T-cell (primary cell): ENCODE measurements at regions not wholly inside any gene's neighbourhood (a gene's known extent, or its start where the extent isn't known, plus 50 kb on each side); places are given as distances from the start of the nearest gene placed in this dataset.

Source experiments
- ATAC-seq, 4 experiments: fragments of 200-7000 bp in 3 of 4; fragments of 150-1000 bp in 1 of 4; cut with Tn5 transposase; replicated peaks in 1 of 4; 1 replicate in 3 of 4; 2 replicates in 1 of 4; pipeline ENCODE4 v1.10.0; 2021; ENCODE audit warnings: moderate library complexity in 3 of 4, mild to moderate bottlenecking in 2 of 4, moderate number of reproducible peaks in 1 of 4
- CTCF ChIA-PET, 2 donors: fragments of 300-600 bp; sonication (Branson Sonifier 250); formaldehyde crosslinking; loops; one replicate each; lab custom pipeline; 2022; ENCODE audit warnings: antibody characterized with exemption in 2 of 2; lab: Charles Lee
- POLR2A ChIA-PET, 2 donors: fragments of 300-600 bp; sonication (Branson Sonifier 250); formaldehyde crosslinking; loops; one replicate each; lab custom pipeline; 2022; ENCODE audit warnings: antibody characterized with exemption in 2 of 2; lab: Charles Lee
- DNase-seq, 35 experiments: peaks; one replicate each; pipeline versions ENCODE4 v3.0.0 to v3.0.0-alpha.2; 2013 to 2023
- H3K27ac ChIP-seq: one replicate; pipeline ENCODE4 v1.5.1; 2013; ENCODE audit warnings: low read length
- H3K27me3 ChIP-seq, 2 experiments: replicated peaks in 1 of 2; 1 replicate in 1 of 2; 2 replicates in 1 of 2; pipeline versions ENCODE4 v1.6.1 to v1.7.0; 2013; ENCODE audit warnings: low read length in 1 of 2, mixed read lengths in 1 of 2; ENCODE audit not compliant: control insufficient read depth in 2 of 2, insufficient read depth in 2 of 2; ENCODE audit errors: extremely low read depth in 1 of 2
- H3K36me3 ChIP-seq, 2 donors: 1 replicate in 1 of 2; 2 replicates in 1 of 2; pipeline versions ENCODE4 v1.6.1 to v1.7.0; 2013; ENCODE audit warnings: low read length in 1 of 2; ENCODE audit not compliant: control insufficient read depth in 2 of 2, insufficient read depth in 1 of 2; ENCODE audit errors: extremely low read depth in 1 of 2
- H3K4me1 ChIP-seq, 2 experiments: 1 replicate in 1 of 2; 2 replicates in 1 of 2; pipeline versions ENCODE4 v1.6.1 to v1.7.0; 2013; ENCODE audit warnings: low read length in 2 of 2, mixed read lengths in 1 of 2; ENCODE audit not compliant: insufficient read depth in 2 of 2, control insufficient read depth in 1 of 2; ENCODE audit errors: extremely low read depth in 1 of 2
- H3K4me3 ChIP-seq, 2 donors: 1 replicate in 1 of 2; 2 replicates in 1 of 2; pipeline versions ENCODE4 v1.5.1 to v1.7.0; 2013; ENCODE audit warnings: mild to moderate bottlenecking in 2 of 2, low read length in 1 of 2, moderate library complexity in 1 of 2; ENCODE audit not compliant: control insufficient read depth in 1 of 2; ENCODE audit errors: extremely low read depth in 1 of 2
- H3K9me3 ChIP-seq: 2 replicates; pipeline ENCODE4 v1.7.0; 2013
- H3K27ac Mint-ChIP-seq, 2 donors: one replicate each; pipeline ENCODE4 v1.8.0; 2020 to 2021; ENCODE audit warnings: mild to moderate bottlenecking in 2 of 2, mixed read lengths in 2 of 2
- H3K27me3 Mint-ChIP-seq, 2 donors: one replicate each; pipeline ENCODE4 v1.8.0; 2021 to 2022; ENCODE audit warnings: mixed read lengths in 2 of 2
- H3K36me3 Mint-ChIP-seq: one replicate; pipeline ENCODE4 v1.8.0; 2021; ENCODE audit warnings: mixed read lengths
- H3K4me1 Mint-ChIP-seq, 3 donors: one replicate each; pipeline ENCODE4 v1.8.0; 2020 to 2022; ENCODE audit warnings: mixed read lengths in 3 of 3, mild to moderate bottlenecking in 1 of 3
- H3K4me3 Mint-ChIP-seq, 3 donors: one replicate each; pipeline ENCODE4 v1.8.0; 2020 to 2022; ENCODE audit warnings: mild to moderate bottlenecking in 3 of 3, mixed read lengths in 3 of 3, moderate library complexity in 3 of 3
- H3K9me3 Mint-ChIP-seq, 3 donors: one replicate each; pipeline ENCODE4 v1.8.0; 2020 to 2022; ENCODE audit warnings: mixed read lengths in 3 of 3
- WGBS: methylation state at CpG from one replicate; pipeline ENCODE4 v1.1.5; 2013; ENCODE audit warnings: missing lambda C conversion rate; ENCODE audit not compliant: insufficient coverage; 5-methylcytosine and 5-hydroxymethylcytosine counted together

DNA sequence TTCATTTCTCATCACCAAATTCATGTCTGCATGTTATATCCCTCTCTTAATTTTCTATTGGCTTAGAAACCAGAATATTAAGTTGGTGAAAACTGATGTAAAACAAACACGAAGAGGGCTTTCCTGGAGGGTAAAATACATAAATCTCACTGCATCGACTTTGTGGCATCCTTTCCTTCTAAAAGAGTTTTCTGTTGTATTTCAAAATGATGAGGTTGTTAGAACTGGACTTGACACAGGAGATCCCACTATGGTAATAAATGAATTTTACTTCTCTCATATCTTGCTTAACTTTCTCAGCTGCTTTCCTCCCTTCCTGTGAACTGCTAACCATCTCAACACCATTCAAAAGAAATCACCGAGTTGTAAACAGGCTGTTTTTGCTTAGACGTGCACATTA, 162.0 kb upstream of the TRPC7 start:
- H3K36me3 Mint-ChIP-seq, result no peaks in the 10 kb centered on the region
- WGBS, result 83% methylated on average over 1 of the region's 4 CpGs
- CTCF ChIA-PET, result no interaction called here

DNA sequence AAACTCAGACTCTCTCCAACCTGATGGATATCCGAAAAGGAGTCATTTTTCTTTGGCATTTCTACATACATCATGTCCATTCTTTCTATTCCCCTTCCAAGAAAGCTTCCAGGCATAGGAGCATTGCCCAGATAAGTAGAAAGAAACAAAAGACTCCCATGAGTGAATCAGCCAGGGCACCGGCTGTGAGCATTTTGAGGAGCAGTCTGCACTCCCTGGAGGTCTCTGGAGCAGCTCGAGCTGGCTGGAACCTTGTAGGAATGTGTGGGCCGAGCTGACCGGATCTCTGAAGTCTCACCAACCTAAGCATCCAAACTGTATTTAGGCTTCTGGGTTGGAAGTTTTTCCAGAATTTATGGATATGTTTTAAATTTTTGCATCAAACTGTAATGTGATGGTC, 161.4 kb upstream of the TRPC7 start:
- Histone ChIP-seq H3K9me3 (no peaks in the 10 kb centered on the region), H3K4me3 (no peak overlapping the region), H3K27ac (no peak overlapping the region), H3K27me3 (no peaks in the 10 kb centered on the region), H3K36me3 (no peaks in the 10 kb centered on the region), H3K4me1 (no peaks in the 10 kb centered on the region)
- Mint-ChIP-seq H3K27ac (no peak overlapping the region), H3K27me3 (no peaks in the 10 kb centered on the region), H3K9me3 (no peaks in the 10 kb centered on the region), H3K36me3 (no peaks in the 10 kb centered on the region), H3K4me3 (no peak overlapping the region), H3K4me1 (peaks cover 0 to 3% (median 0%) of the 10 kb centered on the region in 3 donors)
- POLR2A ChIA-PET, result no interaction called here
- CTCF ChIA-PET, result no interaction called here
- no peak for DNase-seq
- no peak for ATAC-seq
- WGBS, result 43% methylated on average over 1 of the region's 5 CpGs

More for the DNA sequence above, 162.0 kb upstream of the TRPC7 start:
- ATAC-seq (no peak), DNase-seq (no peak)
- H3K36me3 ChIP-seq, result no peaks in the 10 kb centered on the region
- no peaks in the 10 kb centered on the region for H3K9me3 Mint-ChIP-seq
- no peak overlapping the region for H3K4me3 ChIP-seq
- no peaks in the 10 kb centered on the region for H3K4me1 ChIP-seq
- peaks cover 0 to 3% (median 0%) of the 10 kb centered on the region in 3 donors for H3K4me1 Mint-ChIP-seq
- H3K9me3 ChIP-seq, result no peaks in the 10 kb centered on the region
- no peak overlapping the region for H3K27ac ChIP-seq
- H3K4me3 Mint-ChIP-seq, result no peak overlapping the region
- POLR2A ChIA-PET, result no interaction called here
- H3K27me3 Mint-ChIP-seq, result no peaks in the 10 kb centered on the region
- no peaks in the 10 kb centered on the region for H3K27me3 ChIP-seq
- H3K27ac Mint-ChIP-seq, result no peak overlapping the region

DNA sequence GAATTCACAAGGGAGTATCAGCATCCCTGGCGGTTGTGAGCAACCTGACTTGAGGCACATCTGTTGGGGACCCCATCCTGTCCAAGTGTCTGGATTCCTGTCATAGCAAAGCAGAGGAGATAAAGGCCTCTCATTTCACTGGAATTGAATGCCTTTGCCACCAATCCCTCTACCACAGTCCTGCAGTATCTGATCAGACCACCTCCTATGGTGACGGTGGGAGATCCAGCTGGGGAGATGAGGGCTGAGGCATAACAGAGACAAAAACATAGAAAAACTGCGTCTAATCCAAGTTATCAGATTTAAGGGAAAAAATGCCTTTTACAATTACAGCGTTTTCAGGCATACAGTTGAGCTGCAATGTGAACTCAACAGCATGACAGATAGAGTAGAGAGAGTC, 160.7 kb upstream of the TRPC7 start:
- Mint-ChIP-seq H3K9me3 (peaks cover 0 to 3% (median 0%) of the 10 kb centered on the region in 3 donors), H3K4me3 (no peak overlapping the region), H3K27me3 (peaks cover 0 to 1% of the 10 kb centered on the region in 2 donors), H3K36me3 (no peaks in the 10 kb centered on the region), H3K27ac (no peak overlapping the region), H3K4me1 (peaks cover 0 to 3% (median 0%) of the 10 kb centered on the region in 3 donors)
- Histone ChIP-seq H3K27me3 (no peaks in the 10 kb centered on the region), H3K4me3 (no peak overlapping the region), H3K36me3 (no peaks in the 10 kb centered on the region), H3K4me1 (no peaks in the 10 kb centered on the region), H3K9me3 (no peaks in the 10 kb centered on the region), H3K27ac (no peak overlapping the region)
- POLR2A ChIA-PET, result no interaction called here
- WGBS, result 83% methylated on average over 2 of the region's 4 CpGs
- no peak for ATAC-seq
- DNase-seq, result no peak
- CTCF ChIA-PET, result no interaction called here

DNA sequence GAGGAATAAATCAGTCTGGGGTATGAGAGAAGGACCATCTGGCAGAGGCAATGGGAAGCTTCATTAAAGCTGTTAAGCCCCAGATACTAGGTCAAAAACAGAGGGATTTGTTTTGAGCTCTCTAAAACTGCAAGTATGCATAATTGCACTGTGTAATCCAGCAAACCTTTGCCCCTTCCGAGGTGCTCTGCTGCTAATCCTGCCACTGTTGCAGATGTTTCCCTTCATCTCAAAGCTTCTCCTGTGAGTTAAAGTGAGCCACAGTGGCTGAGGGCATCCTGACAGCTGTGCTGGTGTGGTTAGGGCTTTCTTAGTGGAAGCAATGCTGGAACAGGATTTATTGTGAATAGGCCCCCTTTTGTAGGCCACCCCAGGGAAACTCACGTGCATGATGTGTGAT, 160.3 kb upstream of the TRPC7 start:
- no peaks in the 10 kb centered on the region for H3K36me3 ChIP-seq
- DNase-seq (no peak), ATAC-seq (no peak)
- peaks cover 0 to 1% of the 10 kb centered on the region in 2 donors for H3K27me3 Mint-ChIP-seq
- H3K4me3 ChIP-seq, result no peak overlapping the region
- H3K4me3 Mint-ChIP-seq, result no peak overlapping the region
- no CpG with 5 or more reads among the region's 2 CpGs for WGBS
- ChIA-PET CTCF (interaction anchor here in 1 of 2 donors (0.6 kb wide), 1 partner anchor 54 kb away, joined by 8 read pairs; no protein-coding TSS in a partner anchor), POLR2A (no interaction called here)
- H3K4me1 ChIP-seq, result no peaks in the 10 kb centered on the region
- peaks cover 0 to 3% (median 0%) of the 10 kb centered on the region in 3 donors for H3K9me3 Mint-ChIP-seq
- no peak overlapping the region for H3K27ac Mint-ChIP-seq
- no peaks in the 10 kb centered on the region for H3K27me3 ChIP-seq
- H3K9me3 ChIP-seq, result no peaks in the 10 kb centered on the region
- H3K27ac ChIP-seq, result no peak overlapping the region
- peaks cover 0 to 3% (median 0%) of the 10 kb centered on the region in 3 donors for H3K4me1 Mint-ChIP-seq
- H3K36me3 Mint-ChIP-seq, result no peaks in the 10 kb centered on the region

DNA sequence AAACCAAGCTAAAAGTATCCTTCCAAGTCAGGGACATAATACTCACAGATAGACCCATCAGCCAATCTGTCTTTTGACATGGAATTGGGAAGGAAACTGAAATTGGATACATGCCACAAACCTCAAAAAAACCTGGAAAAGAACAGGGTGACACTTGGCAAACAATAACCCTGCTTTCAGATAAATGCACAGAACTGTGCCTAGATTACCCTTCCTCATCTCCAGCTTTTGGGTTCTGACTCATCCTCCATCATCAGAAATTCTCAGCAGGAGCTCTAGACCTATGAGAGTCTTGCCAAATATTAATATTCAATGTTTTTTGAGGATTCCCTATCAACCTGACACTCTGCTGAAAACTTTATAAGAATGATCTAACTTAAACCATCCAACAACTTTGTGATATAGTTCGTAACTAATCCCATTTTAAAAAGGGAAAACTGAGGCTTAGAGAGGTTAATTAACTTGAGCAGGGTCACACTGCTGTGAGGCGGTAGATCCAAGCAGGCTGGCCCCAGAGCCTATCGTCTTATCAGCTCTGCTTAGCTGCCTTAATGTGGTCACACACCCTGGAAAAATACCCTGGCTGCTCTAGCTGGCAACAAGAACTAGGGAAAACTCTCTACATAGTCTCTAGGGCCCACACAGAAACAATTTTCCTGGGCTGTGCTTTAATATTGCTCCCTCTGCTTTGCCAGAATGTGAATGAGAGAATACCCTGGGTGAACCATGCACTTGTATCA, 157.0 kb upstream of the TRPC7 start:
- ATAC-seq (no peak), DNase-seq (no peak)
- Mint-ChIP-seq H3K4me3 (no peak overlapping the region), H3K27ac (no peak overlapping the region), H3K9me3 (peaks cover 0 to 3% (median 0%) of the 10 kb centered on the region in 3 donors), H3K27me3 (peaks cover 0 to 1% of the 10 kb centered on the region in 2 donors), H3K4me1 (no peaks in the 10 kb centered on the region), H3K36me3 (no peaks in the 10 kb centered on the region)
- peaks cover 0 to 3% of the 10 kb centered on the region in 2 experiments for H3K27me3 ChIP-seq
- WGBS, result 75% methylated on average over 2 of the region's 3 CpGs
- H3K4me1 ChIP-seq, result no peaks in the 10 kb centered on the region
- ChIA-PET CTCF (no interaction called here), POLR2A (no interaction called here)
- H3K9me3 ChIP-seq, result no peaks in the 10 kb centered on the region
- H3K36me3 ChIP-seq, result no peaks in the 10 kb centered on the region
- no peak overlapping the region for H3K27ac ChIP-seq
- no peak overlapping the region for H3K4me3 ChIP-seq

DNA sequence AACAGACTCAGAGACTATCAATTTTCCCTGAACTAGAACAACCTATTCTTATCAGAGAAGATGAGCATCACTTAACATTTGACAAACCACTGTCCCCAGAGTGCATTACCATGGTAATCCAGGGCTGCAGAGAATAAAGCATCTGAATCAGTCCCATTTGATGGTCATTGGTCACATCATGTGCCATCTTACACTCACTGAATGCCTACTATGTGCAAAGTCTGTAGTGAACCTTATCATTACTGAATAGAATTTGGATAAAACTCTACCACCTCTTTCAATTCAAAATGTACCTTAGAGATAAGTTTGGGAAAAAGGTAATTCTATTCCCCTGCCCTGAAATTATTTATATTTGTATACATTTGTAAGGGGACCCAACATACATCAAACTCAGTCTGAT, 156.4 kb upstream of the TRPC7 start:
- ChIA-PET POLR2A (no interaction called here), CTCF (no interaction called here)
- no peak overlapping the region for H3K4me3 ChIP-seq

More for the DNA sequence above, 156.4 kb upstream of the TRPC7 start:
- H3K27ac ChIP-seq, result no peak overlapping the region
- ATAC-seq, result no peak
- no peak for DNase-seq
- Mint-ChIP-seq H3K4me3 (no peak overlapping the region), H3K27ac (no peak overlapping the region), H3K9me3 (peaks cover 0 to 5% (median 0%) of the 10 kb centered on the region in 3 donors), H3K27me3 (peaks cover 1 to 2% of the 10 kb centered on the region in 2 donors), H3K4me1 (peaks cover 0 to 4% (median 0%) of the 10 kb centered on the region in 3 donors), H3K36me3 (no peaks in the 10 kb centered on the region)
- no peaks in the 10 kb centered on the region for H3K9me3 ChIP-seq
- H3K4me1 ChIP-seq, result no peaks in the 10 kb centered on the region
- no peaks in the 10 kb centered on the region for H3K36me3 ChIP-seq
- H3K27me3 ChIP-seq, result peaks cover 0 to 3% of the 10 kb centered on the region in 2 experiments
